22Rv1 (cell line): ENCODE measurements at regions not wholly inside any gene's neighbourhood (a gene's known extent, or its start where the extent isn't known, plus 50 kb on each side); places are given as distances from the start of the nearest gene placed in this dataset.

Experiments
- H3K27ac ChIP-seq: fragments of 450-650 bp; 2 replicates; pipeline ENCODE4 v1.5.1; 2017
- ZFX ChIP-seq: fragments of 450-650 bp; IDR thresholded peaks from 2 replicates; pipeline ENCODE4 v1.6.1; 2017; ENCODE audit warnings: antibody characterized with exemption, borderline replicate concordance
- TF ChIP-seq, protein P1 (sequence below): fragments of 450-650 bp; IDR thresholded peaks from 2 replicates; pipeline ENCODE4 v1.5.1; 2017; ENCODE audit warnings: mild to moderate bottlenecking

DNA sequence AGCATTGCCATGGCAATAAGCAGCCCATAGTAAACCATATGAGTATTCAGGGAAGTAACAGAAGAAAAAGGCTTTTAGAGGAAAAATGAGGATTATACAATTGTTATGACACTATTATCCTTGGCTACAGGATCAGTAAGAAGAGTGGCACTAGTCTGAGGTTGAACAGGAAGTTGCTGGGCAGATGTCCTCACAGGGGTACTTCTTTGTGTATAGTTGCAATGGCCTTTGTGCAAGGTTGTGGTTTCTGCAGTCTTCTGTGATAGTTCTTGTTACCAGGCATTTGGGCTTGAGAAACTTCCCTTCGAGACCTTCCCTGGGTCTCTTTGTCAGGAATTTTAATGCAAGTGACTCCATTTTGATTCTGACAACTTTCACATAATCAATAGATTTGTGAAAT, 100.6 kb upstream of the ATP11B start:
- TF ChIP-seq, protein P1, sequence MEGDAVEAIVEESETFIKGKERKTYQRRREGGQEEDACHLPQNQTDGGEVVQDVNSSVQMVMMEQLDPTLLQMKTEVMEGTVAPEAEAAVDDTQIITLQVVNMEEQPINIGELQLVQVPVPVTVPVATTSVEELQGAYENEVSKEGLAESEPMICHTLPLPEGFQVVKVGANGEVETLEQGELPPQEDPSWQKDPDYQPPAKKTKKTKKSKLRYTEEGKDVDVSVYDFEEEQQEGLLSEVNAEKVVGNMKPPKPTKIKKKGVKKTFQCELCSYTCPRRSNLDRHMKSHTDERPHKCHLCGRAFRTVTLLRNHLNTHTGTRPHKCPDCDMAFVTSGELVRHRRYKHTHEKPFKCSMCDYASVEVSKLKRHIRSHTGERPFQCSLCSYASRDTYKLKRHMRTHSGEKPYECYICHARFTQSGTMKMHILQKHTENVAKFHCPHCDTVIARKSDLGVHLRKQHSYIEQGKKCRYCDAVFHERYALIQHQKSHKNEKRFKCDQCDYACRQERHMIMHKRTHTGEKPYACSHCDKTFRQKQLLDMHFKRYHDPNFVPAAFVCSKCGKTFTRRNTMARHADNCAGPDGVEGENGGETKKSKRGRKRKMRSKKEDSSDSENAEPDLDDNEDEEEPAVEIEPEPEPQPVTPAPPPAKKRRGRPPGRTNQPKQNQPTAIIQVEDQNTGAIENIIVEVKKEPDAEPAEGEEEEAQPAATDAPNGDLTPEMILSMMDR, result no peak
- no peak for TF ChIP-seq ZFX

DNA sequence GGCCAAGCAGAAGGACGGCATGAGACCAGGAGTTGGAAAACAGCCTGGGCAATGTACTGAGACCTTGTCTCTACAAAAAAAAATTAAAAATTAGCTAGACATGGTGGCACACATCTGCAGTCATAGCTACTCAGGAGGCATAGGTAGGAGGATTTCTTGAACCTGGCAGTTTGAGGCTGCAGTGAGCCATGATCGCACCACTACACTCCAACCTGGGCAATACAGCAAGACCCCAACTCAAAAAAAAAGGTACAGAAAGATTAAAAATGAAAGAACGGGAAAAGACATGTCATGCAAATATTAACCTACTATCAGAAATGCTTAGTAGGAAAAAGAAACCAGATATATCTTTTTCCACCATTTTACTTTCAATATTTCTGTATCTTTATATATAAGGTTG, 99.6 kb upstream of the ATP11B start:
- H3K27ac ChIP-seq, result no peak overlapping the region
- TF ChIP-seq, protein P1, result no peak

More for the DNA sequence above, 100.6 kb upstream of the ATP11B start:
- H3K27ac ChIP-seq, result no peak overlapping the region

DNA sequence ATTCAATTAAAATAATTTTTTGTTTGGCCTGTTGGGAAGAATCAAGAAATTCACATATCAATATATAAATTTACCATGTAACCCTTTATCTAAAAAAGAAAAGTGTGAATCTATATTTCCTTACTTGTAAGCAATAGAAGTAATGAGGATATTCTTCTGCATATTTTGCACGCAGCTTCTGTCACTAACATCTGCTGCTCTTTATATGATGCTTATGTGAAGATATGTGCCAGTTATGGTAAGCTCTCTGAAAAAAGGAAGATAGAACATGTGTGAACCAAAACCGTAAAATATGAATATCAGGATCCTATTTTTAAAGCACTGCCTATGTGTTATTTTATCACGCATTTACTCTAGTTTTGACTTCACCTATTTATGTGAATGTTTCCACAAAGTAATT, 96.4 kb upstream of the ATP11B start:
- no peak overlapping the region for H3K27ac ChIP-seq
- no peak for TF ChIP-seq ZFX
- TF ChIP-seq, protein P1, result no peak

DNA sequence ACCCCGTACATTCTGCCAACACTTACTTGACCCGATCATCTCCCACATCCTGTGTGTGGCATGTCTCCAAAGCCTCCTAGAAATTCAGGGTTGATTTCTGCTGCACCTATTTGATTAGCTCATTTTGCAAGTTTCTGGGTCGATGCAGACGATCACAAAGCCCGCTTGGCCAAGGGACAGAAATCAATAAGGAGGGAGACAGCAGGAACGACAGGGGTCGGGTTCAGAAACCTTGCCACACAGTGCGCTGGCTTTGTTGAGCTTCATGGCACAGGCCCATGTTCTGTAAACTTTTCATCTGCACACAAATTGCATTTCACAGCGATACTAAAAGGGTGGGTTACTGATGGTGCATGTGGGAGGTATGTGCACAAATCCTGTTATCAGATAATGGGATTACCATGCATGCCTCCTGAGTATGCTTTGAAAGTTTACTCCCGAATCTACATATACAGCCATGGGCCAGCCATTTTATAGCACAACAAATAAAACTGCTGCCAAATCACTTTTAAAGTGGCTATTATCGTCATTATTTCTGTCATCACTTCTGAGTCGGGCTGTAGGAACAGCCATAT, 95.9 kb upstream of the ATP11B start:
- TF ChIP-seq, protein P1, result no peak
- TF ChIP-seq ZFX, result no peak
- H3K27ac ChIP-seq, result no peak overlapping the region

DNA sequence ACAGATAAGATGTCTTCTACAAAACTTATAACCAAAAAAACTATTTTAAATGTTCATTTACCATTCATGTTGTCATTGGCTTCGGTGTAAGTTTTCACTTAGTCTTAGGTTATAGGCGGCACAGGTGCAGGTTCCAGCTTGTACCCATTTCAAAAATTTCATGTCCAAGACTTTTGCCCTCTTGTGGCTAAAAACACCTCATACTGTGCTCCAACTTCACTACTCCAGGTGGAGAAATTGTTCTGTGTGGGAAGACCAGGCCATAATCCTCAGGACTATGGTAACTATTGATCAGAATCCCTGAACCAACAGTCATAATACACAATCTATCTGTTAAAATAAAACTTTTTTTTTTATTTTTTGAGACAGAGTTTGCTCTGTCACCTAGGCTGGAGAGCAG, 95.2 kb upstream of the ATP11B start:
- TF ChIP-seq, protein P1, result no peak; the same call in 1 of the 2 replicates
- no peak for TF ChIP-seq ZFX

DNA sequence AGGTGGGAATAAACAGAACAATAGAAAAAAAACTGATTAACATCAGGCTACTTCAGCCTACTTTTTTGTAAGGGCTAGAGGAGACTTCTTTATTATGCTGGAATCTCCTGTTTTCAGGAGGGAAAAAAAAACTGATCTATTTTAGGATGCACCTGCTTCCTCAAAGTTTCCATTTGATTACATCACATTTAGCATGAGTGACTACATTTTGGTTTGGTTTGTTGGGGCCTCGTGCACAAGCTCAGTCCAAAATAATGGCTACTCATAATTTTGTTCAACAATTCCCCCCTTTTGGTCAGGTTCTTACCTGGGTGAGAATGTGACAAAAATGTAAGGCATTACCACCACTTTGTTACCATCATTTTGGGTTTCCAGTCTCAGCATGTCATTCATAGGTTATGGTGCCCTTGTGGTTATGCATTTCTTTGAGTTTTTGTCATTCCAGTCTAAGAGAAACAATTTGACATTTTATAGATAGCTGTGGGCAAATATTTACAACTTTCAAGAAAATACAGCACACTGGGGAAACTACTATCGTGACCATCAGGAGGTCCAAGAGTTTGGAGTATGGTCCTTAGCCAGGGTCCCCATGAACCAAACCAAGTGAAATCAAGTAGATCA, 93.6 kb upstream of the ATP11B start:
- TF ChIP-seq, protein P1, result no peak
- no peak for TF ChIP-seq ZFX
- no peak overlapping the region for H3K27ac ChIP-seq

More for the DNA sequence above, 95.2 kb upstream of the ATP11B start:
- H3K27ac ChIP-seq, result no peak overlapping the region

DNA sequence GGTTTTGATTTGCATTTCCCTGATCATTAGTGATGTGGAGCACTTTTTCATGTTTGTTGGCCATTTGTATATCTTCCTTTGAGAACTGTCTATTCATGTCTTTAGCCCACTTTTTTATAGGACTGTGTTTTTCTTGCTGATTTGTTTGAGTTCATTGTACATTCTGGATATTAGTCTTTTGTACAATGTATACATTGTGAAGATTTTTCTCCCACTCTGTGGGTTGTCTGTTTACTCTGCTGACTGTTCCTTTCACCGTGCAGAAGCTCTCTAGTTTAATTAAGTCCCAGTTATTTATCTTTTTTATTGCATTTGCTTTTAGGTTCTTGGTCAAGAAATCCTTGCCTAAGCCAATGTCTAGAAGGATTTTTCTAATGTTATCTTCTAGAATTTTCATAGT, 91.1 kb upstream of the ATP11B start:
- TF ChIP-seq ZFX, result no peak
- TF ChIP-seq, protein P1, result no peak

More for the DNA sequence above, 91.1 kb upstream of the ATP11B start:
- H3K27ac ChIP-seq, result no peak overlapping the region
